ENCODE measurements at regions not wholly inside any gene's neighbourhood (a gene's known extent, or its start where the extent isn't known, plus 50 kb on each side); places are given as distances from the start of the nearest gene placed in this dataset.

- Histone ChIP-seq H3K9ac (ENCODE audit: low read depth, low read length) (no peak overlapping the region), H3K27me3 (ENCODE audit: control insufficient read depth, insufficient read depth, low read length) (no peaks in the 10 kb centered on the region), H3K9me3 (replicated peaks; ENCODE audit: low read length) (no peaks in the 10 kb centered on the region), H3K4me2 (ENCODE audit: low read length) (no peak overlapping the region), H3K4me3 (ENCODE audit: low read length) (no peak overlapping the region), H3K4me1 (ENCODE audit: control insufficient read depth, insufficient read depth, low read length) (peaks cover 16% of the 10 kb centered on the region), H3K36me3 (ENCODE audit: insufficient read depth, low read length) (no peaks in the 10 kb centered on the region)
These were observed 224.1 kb upstream of the PARD3B start for GRCh38 chr2:204321027-204321800.

- no peaks in the 10 kb centered on the region for H3K27me3 ChIP-seq (ENCODE audit: control insufficient read depth, insufficient read depth, low read length)
- no peaks in the 10 kb centered on the region for H3K9me3 ChIP-seq (replicated peaks; ENCODE audit: low read length)
- no peak overlapping the region for H3K4me2 ChIP-seq (ENCODE audit: low read length)
- no peaks in the 10 kb centered on the region for H3K36me3 ChIP-seq (ENCODE audit: insufficient read depth, low read length)
- H3K9ac ChIP-seq (ENCODE audit: low read depth, low read length): no peak overlapping the region
- peaks cover 16% of the 10 kb centered on the region for H3K4me1 ChIP-seq (ENCODE audit: control insufficient read depth, insufficient read depth, low read length)
- H3K4me3 ChIP-seq (ENCODE audit: low read length): no peak overlapping the region
These were observed 223.1 kb upstream of the PARD3B start for GRCh38 chr2:204321910-204322751.

- no peaks in the 10 kb centered on the region for H3K27me3 ChIP-seq (ENCODE audit: control insufficient read depth, insufficient read depth, low read length)
- H3K4me2 ChIP-seq (ENCODE audit: low read length): peak overlapping the region; percentile 56
- H3K4me3 ChIP-seq (ENCODE audit: low read length): no peak overlapping the region
- H3K9me3 ChIP-seq (replicated peaks; ENCODE audit: low read length): no peaks in the 10 kb centered on the region
- H3K9ac ChIP-seq (ENCODE audit: low read depth, low read length): no peak overlapping the region
- no peaks in the 10 kb centered on the region for H3K36me3 ChIP-seq (ENCODE audit: insufficient read depth, low read length)
- peaks cover 16% of the 10 kb centered on the region for H3K4me1 ChIP-seq (ENCODE audit: control insufficient read depth, insufficient read depth, low read length)
These were observed 219.8 kb upstream of the PARD3B start for GRCh38 chr2:204325468-204325867.

- Histone ChIP-seq H3K36me3 (ENCODE audit: insufficient read depth, low read length) (no peaks in the 10 kb centered on the region), H3K4me2 (ENCODE audit: low read length) (no peak overlapping the region), H3K9me3 (replicated peaks; ENCODE audit: low read length) (no peaks in the 10 kb centered on the region), H3K9ac (ENCODE audit: low read depth, low read length) (no peak overlapping the region), H3K4me3 (ENCODE audit: low read length) (no peak overlapping the region), H3K27me3 (ENCODE audit: control insufficient read depth, insufficient read depth, low read length) (no peaks in the 10 kb centered on the region), H3K4me1 (ENCODE audit: control insufficient read depth, insufficient read depth, low read length) (peaks cover 3% of the 10 kb centered on the region)
These were observed 216.9 kb upstream of the PARD3B start for GRCh38 chr2:204328373-204328772.

- Histone ChIP-seq H3K9ac (ENCODE audit: low read depth, low read length) (no peak overlapping the region), H3K4me1 (ENCODE audit: control insufficient read depth, insufficient read depth, low read length) (peaks cover 3% of the 10 kb centered on the region), H3K4me2 (ENCODE audit: low read length) (no peak overlapping the region), H3K36me3 (ENCODE audit: insufficient read depth, low read length) (no peaks in the 10 kb centered on the region), H3K27me3 (ENCODE audit: control insufficient read depth, insufficient read depth, low read length) (no peaks in the 10 kb centered on the region), H3K9me3 (replicated peaks; ENCODE audit: low read length) (no peaks in the 10 kb centered on the region), H3K4me3 (ENCODE audit: low read length) (no peak overlapping the region)
These were observed 216.3 kb upstream of the PARD3B start for GRCh38 chr2:204329016-204329415.

GRCh38 chr2:204329532-204329931, 215.7 kb upstream of the PARD3B start:
- Histone ChIP-seq H3K36me3 (ENCODE audit: insufficient read depth, low read length) (no peaks in the 10 kb centered on the region), H3K9ac (ENCODE audit: low read depth, low read length) (no peak overlapping the region), H3K9me3 (replicated peaks; ENCODE audit: low read length) (no peaks in the 10 kb centered on the region), H3K4me3 (ENCODE audit: low read length) (no peak overlapping the region), H3K4me1 (ENCODE audit: control insufficient read depth, insufficient read depth, low read length) (peaks cover 3% of the 10 kb centered on the region), H3K4me2 (ENCODE audit: low read length) (no peak overlapping the region), H3K27me3 (ENCODE audit: control insufficient read depth, insufficient read depth, low read length) (no peaks in the 10 kb centered on the region)

- no peaks in the 10 kb centered on the region for H3K4me1 ChIP-seq (ENCODE audit: control insufficient read depth, insufficient read depth, low read length)
- no peaks in the 10 kb centered on the region for H3K36me3 ChIP-seq (ENCODE audit: insufficient read depth, low read length)
- H3K4me3 ChIP-seq (ENCODE audit: low read length): no peak overlapping the region
- H3K27me3 ChIP-seq (ENCODE audit: control insufficient read depth, insufficient read depth, low read length): no peaks in the 10 kb centered on the region
- H3K9me3 ChIP-seq (replicated peaks; ENCODE audit: low read length): no peaks in the 10 kb centered on the region
- no peak overlapping the region for H3K9ac ChIP-seq (ENCODE audit: low read depth, low read length)
- H3K4me2 ChIP-seq (ENCODE audit: low read length): no peak overlapping the region
These were observed 214.1 kb upstream of the PARD3B start for GRCh38 chr2:204331180-204331579.

- H3K9me3 ChIP-seq (replicated peaks; ENCODE audit: low read length): no peaks in the 10 kb centered on the region
- H3K27me3 ChIP-seq (ENCODE audit: control insufficient read depth, insufficient read depth, low read length): no peaks in the 10 kb centered on the region
- H3K4me1 ChIP-seq (ENCODE audit: control insufficient read depth, insufficient read depth, low read length): no peaks in the 10 kb centered on the region
- no peaks in the 10 kb centered on the region for H3K36me3 ChIP-seq (ENCODE audit: insufficient read depth, low read length)
- no peak overlapping the region for H3K4me2 ChIP-seq (ENCODE audit: low read length)
- H3K9ac ChIP-seq (ENCODE audit: low read depth, low read length): no peak overlapping the region
- H3K4me3 ChIP-seq (ENCODE audit: low read length): no peak overlapping the region
These were observed 213.3 kb upstream of the PARD3B start for GRCh38 chr2:204331988-204332387.

GRCh38 chr2:204332706-204333105, 212.6 kb upstream of the PARD3B start:
- Histone ChIP-seq H3K4me2 (ENCODE audit: low read length) (no peak overlapping the region), H3K36me3 (ENCODE audit: insufficient read depth, low read length) (no peaks in the 10 kb centered on the region), H3K9me3 (replicated peaks; ENCODE audit: low read length) (no peaks in the 10 kb centered on the region), H3K9ac (ENCODE audit: low read depth, low read length) (no peak overlapping the region), H3K4me3 (ENCODE audit: low read length) (no peak overlapping the region), H3K4me1 (ENCODE audit: control insufficient read depth, insufficient read depth, low read length) (no peaks in the 10 kb centered on the region), H3K27me3 (ENCODE audit: control insufficient read depth, insufficient read depth, low read length) (no peaks in the 10 kb centered on the region)

- Histone ChIP-seq H3K4me2 (ENCODE audit: low read length) (no peak overlapping the region), H3K4me3 (ENCODE audit: low read length) (no peak overlapping the region), H3K4me1 (ENCODE audit: control insufficient read depth, insufficient read depth, low read length) (no peaks in the 10 kb centered on the region), H3K27me3 (ENCODE audit: control insufficient read depth, insufficient read depth, low read length) (no peaks in the 10 kb centered on the region), H3K36me3 (ENCODE audit: insufficient read depth, low read length) (no peaks in the 10 kb centered on the region), H3K9ac (ENCODE audit: low read depth, low read length) (no peak overlapping the region), H3K9me3 (replicated peaks; ENCODE audit: low read length) (no peaks in the 10 kb centered on the region)
These were observed 211.4 kb upstream of the PARD3B start for GRCh38 chr2:204333861-204334260.

GRCh38 chr2:204335451-204336058, 209.7 kb upstream of the PARD3B start:
- Histone ChIP-seq H3K9me3 (replicated peaks; ENCODE audit: low read length) (no peaks in the 10 kb centered on the region), H3K27me3 (ENCODE audit: control insufficient read depth, insufficient read depth, low read length) (no peaks in the 10 kb centered on the region), H3K4me1 (ENCODE audit: control insufficient read depth, insufficient read depth, low read length) (peaks cover 7% of the 10 kb centered on the region), H3K9ac (ENCODE audit: low read depth, low read length) (no peak overlapping the region), H3K36me3 (ENCODE audit: insufficient read depth, low read length) (no peaks in the 10 kb centered on the region), H3K4me3 (ENCODE audit: low read length) (no peak overlapping the region), H3K4me2 (ENCODE audit: low read length) (no peak overlapping the region)

Measured in skeletal muscle satellite cell (primary cell).